Right lobe of liver (tissue), 6 donors: ENCODE measurements at regions not wholly inside any gene's neighbourhood (a gene's known extent, or its start where the extent isn't known, plus 50 kb on each side); places are given as distances from the start of the nearest gene placed in this dataset.

Experiments used
- ATAC-seq, 4 donors: fragments of 200-7000 bp; cut with Tn5 transposase; one replicate each; pipeline ENCODE4 v1.9.1; 2020; ENCODE audit warnings: mild to moderate bottlenecking in 4 of 4, moderate library complexity in 4 of 4
- DNase-seq, 3 donors: peaks; one replicate each; pipeline ENCODE4 v3.0.0-alpha.2; 2020
- H3K27ac ChIP-seq, 3 donors: fragments of 200-600 bp; one replicate each; pipeline ENCODE4 v1.8.0; 2022
- H3K27me3 ChIP-seq, 2 donors: fragments of 200-600 bp; one replicate each; pipeline ENCODE4 v1.8.0; 2022
- H3K36me3 ChIP-seq, 4 donors: fragments of 200-600 bp; sonication (generic) in 1 of 4; one replicate each; pipeline versions ENCODE4 v1.5.1 to v1.8.0; 2017 to 2022; ENCODE audit warnings: control low read depth in 1 of 4
- H3K4me1 ChIP-seq, 4 donors: fragments of 200-600 bp; sonication (generic) in 1 of 4; one replicate each; pipeline versions ENCODE4 v1.5.1 to v1.8.0; 2017 to 2022; ENCODE audit warnings: control low read depth in 1 of 4
- H3K4me3 ChIP-seq, 3 donors: fragments of 200-600 bp; one replicate each; pipeline ENCODE4 v1.8.0; 2022
- H3K9me3 ChIP-seq, 4 donors: fragments of 200-600 bp; sonication (generic) in 1 of 4; one replicate each; pipeline versions ENCODE4 v1.5.1 to v1.8.0; 2017 to 2022; ENCODE audit warnings: control low read depth in 1 of 4
- CTCF ChIP-seq, 4 donors: fragments of 200-600 bp in 3 of 4; fragments of 450-650 bp in 1 of 4; IDR thresholded peaks; one replicate each; pipeline versions ENCODE4 v1.5.1 to v1.8.0; 2016 to 2022; ENCODE audit warnings: antibody characterized with exemption in 4 of 4, mild to moderate bottlenecking in 2 of 4
- POLR2A ChIP-seq: fragments of 450-650 bp; IDR thresholded peaks from one replicate; pipeline ENCODE4 v1.6.1; 2017; ENCODE audit warnings: antibody characterized with exemption, mild to moderate bottlenecking
- WGBS: methylation state at CpG from one replicate; pipeline ENCODE4 v1.1.6; 2018; ENCODE audit warnings: low coverage, low lambda C conversion rate; ENCODE audit not compliant: insufficient coverage; ENCODE audit errors: missing lambda C conversion rate; 5-methylcytosine and 5-hydroxymethylcytosine counted together
- intact Hi-C, 2 donors: fragments of 100-400 bp; cut with DNase I; formaldehyde crosslinking; loops; one replicate each; pipeline versions ENCODE4 v1.11.2 to v1.14.1; 2022
- donor health status: DM: no; HTN: yes; CAD: no.
- donor health status: DM: no; HTN: no; CAD: no.
- donor health status: DM: no; HTN: no; CAD: no.
- donor health status: DM: no; HTN: yes; CAD: no.
- donor health status: DM: no; HTN: yes; CAD: no.

- Histone ChIP-seq H3K27me3 (no peaks in the 10 kb centered on the region), H3K4me3 (no peak overlapping the region), H3K36me3 (no peaks in the 10 kb centered on the region), H3K27ac (no peak overlapping the region), H3K4me1 (no peaks in the 10 kb centered on the region), H3K9me3 (no peaks in the 10 kb centered on the region)
- ATAC-seq, result no peak
- intact Hi-C loops, result no loop called here
- no peak for DNase-seq
- 35% methylated on average over 7 of the region's 7 CpGs for WGBS
- no peak for TF ChIP-seq CTCF (IDR thresholded peaks at IDR 0.05)
Measured at GRCh38 chr5:2602451-2603271, 148.8 kb downstream of the IRX2 start.

GRCh38 chr5:2598503-2598902 is 153.0 kb downstream of the IRX2 start:
- no peaks in the 10 kb centered on the region for H3K9me3 ChIP-seq
- no peak for TF ChIP-seq POLR2A
- no peak for TF ChIP-seq CTCF (IDR thresholded peaks at IDR 0.05)
- intact Hi-C loops, result no loop called here
- DNase-seq (no peak), ATAC-seq (no peak)
- H3K36me3 ChIP-seq, result no peaks in the 10 kb centered on the region
- no peaks in the 10 kb centered on the region for H3K4me1 ChIP-seq
- no peak overlapping the region for H3K4me3 ChIP-seq
- 82% methylated on average over 1 of the region's 1 CpG for WGBS
- no peaks in the 10 kb centered on the region for H3K27me3 ChIP-seq
- no peak overlapping the region for H3K27ac ChIP-seq

- no peak for ATAC-seq
- no peak for DNase-seq
- 50% methylated on average over 1 of the region's 1 CpG for WGBS
- intact Hi-C loops, result no loop called here
- H3K9me3 ChIP-seq, result no peaks in the 10 kb centered on the region
- no peak overlapping the region for H3K4me3 ChIP-seq
- no peaks in the 10 kb centered on the region for H3K4me1 ChIP-seq
- no peak overlapping the region for H3K27ac ChIP-seq
- no peaks in the 10 kb centered on the region for H3K36me3 ChIP-seq
- no peak for TF ChIP-seq CTCF (IDR thresholded peaks at IDR 0.05)
- TF ChIP-seq POLR2A, result no peak
- H3K27me3 ChIP-seq, result no peaks in the 10 kb centered on the region
Measured at GRCh38 chr5:2594701-2595100, 156.8 kb downstream of the IRX2 start.

GRCh38 chr5:2592766-2593165 is 158.7 kb downstream of the IRX2 start:
- 71% methylated on average over 10 of the region's 10 CpGs for WGBS
- TF ChIP-seq POLR2A (no peak), CTCF (IDR thresholded peaks at IDR 0.05) (no peak)
- no peak overlapping the region for H3K27ac ChIP-seq
- H3K4me1 ChIP-seq, result no peaks in the 10 kb centered on the region
- DNase-seq (no peak), ATAC-seq (no peak)
- no peaks in the 10 kb centered on the region for H3K27me3 ChIP-seq
- no peaks in the 10 kb centered on the region for H3K9me3 ChIP-seq
- no peaks in the 10 kb centered on the region for H3K36me3 ChIP-seq
- intact Hi-C loops, result no loop called here
- no peak overlapping the region for H3K4me3 ChIP-seq
